GM12874 (cell line): ENCODE measurements at regions not wholly inside any gene's neighbourhood (a gene's known extent, or its start where the extent isn't known, plus 50 kb on each side); places are given as distances from the start of the nearest gene placed in this dataset.

Experiments used
- CTCF ChIP-seq: IDR thresholded peaks from 2 replicates; pipeline ENCODE4 v1.5.1; 2011; ENCODE audit warnings: low read depth, mild to moderate bottlenecking, control low read depth, low read length, moderate library complexity; ENCODE audit not compliant: insufficient read depth

GRCh38 chr3:19022546-19022945, 125.8 kb upstream of the KCNH8 start:
- no peak for TF ChIP-seq CTCF

GRCh38 chr3:19016851-19017250, 131.5 kb upstream of the KCNH8 start:
- TF ChIP-seq CTCF, result no peak

GRCh38 chr3:19013879-19014278, 134.4 kb upstream of the KCNH8 start:
- TF ChIP-seq CTCF, result no peak

GRCh38 chr3:19012846-19013245, 135.5 kb upstream of the KCNH8 start:
- TF ChIP-seq CTCF, result no peak

- no peak for TF ChIP-seq CTCF
These were observed 145.7 kb upstream of the KCNH8 start for GRCh38 chr3:19002606-19003005.

- TF ChIP-seq CTCF, result no peak
These were observed 150.2 kb upstream of the KCNH8 start for GRCh38 chr3:18998069-18998468.

- no peak for TF ChIP-seq CTCF
These were observed 155.6 kb upstream of the KCNH8 start for GRCh38 chr3:18992709-18993108.

- no peak for TF ChIP-seq CTCF
These were observed 159.0 kb upstream of the KCNH8 start for GRCh38 chr3:18989237-18989795.
